GM12891 (cell line): ENCODE measurements at regions not wholly inside any gene's neighbourhood (a gene's known extent, or its start where the extent isn't known, plus 50 kb on each side); places are given as distances from the start of the nearest gene placed in this dataset.
"Not testable (repeated sequence)": the region's sequence is repeated elsewhere in the genome, so short reads cannot be mapped to it uniquely, and the experiment has no call there.

Experiments used
- DNase-seq: peaks from one replicate; pipeline ENCODE4 v3.0.0; 2011; ENCODE audit warnings: low spot score; ENCODE audit not compliant: insufficient read length
- FAIRE-seq: peaks from 2 replicates; lab custom pipeline; 2011; peaks lifted over from hg19 to GRCh38; lab: Jason Lieb, UNC
- PAX5 ChIP-seq: IDR thresholded peaks from 2 replicates; pipeline ENCODE4 v1.6.1; 2011; ENCODE audit warnings: low read length, moderate library complexity, mild to moderate bottlenecking; ENCODE audit not compliant: insufficient read depth, severe bottlenecking
- POLR2A ChIP-seq: IDR thresholded peaks from 2 replicates; pipeline ENCODE4 v1.6.1; 2011; ENCODE audit warnings: low read depth, low read length, control low read depth
- POLR2AphosphoS5 ChIP-seq: IDR thresholded peaks from 2 replicates; pipeline ENCODE4 v1.6.1; 2011; ENCODE audit warnings: low read depth, low read length, control low read depth
- POU2F2 ChIP-seq: IDR thresholded peaks from 2 replicates; pipeline ENCODE4 v1.6.1; 2011; ENCODE audit warnings: low read depth, mild to moderate bottlenecking, control low read depth, low read length, moderate library complexity
- SPI1 ChIP-seq: IDR thresholded peaks from 2 replicates; pipeline ENCODE4 v1.6.1; 2011; ENCODE audit warnings: low read depth, low read length, control low read depth
- TAF1 ChIP-seq: IDR thresholded peaks from 2 replicates; pipeline ENCODE4 v1.6.1; 2011; ENCODE audit warnings: low read depth, low read length, control low read depth

- TF ChIP-seq SPI1 (no peak), PAX5 (no peak), POLR2AphosphoS5 (no peak), TAF1 (no peak), POLR2A (no peak), POU2F2 (no peak)
- DNase-seq: no peak
- no peak for FAIRE-seq
Observed at GRCh38 chr6:74415056-74415455, 719.1 kb downstream of the CD109 start.

- TF ChIP-seq SPI1 (no peak), PAX5 (no peak), TAF1 (no peak), POLR2A (no peak), POLR2AphosphoS5 (no peak), POU2F2 (no peak)
- no peak for DNase-seq
- FAIRE-seq: no peak
Observed at GRCh38 chr6:74410630-74411029, 714.6 kb downstream of the CD109 start.

- TF ChIP-seq TAF1: no peak
- TF ChIP-seq POLR2A: no peak
- no peak for TF ChIP-seq POLR2AphosphoS5
- TF ChIP-seq SPI1: no peak
- TF ChIP-seq PAX5: no peak
- TF ChIP-seq POU2F2: no peak
- FAIRE-seq: no peak
- no peak for DNase-seq
Observed at GRCh38 chr6:74409447-74409846, 713.4 kb downstream of the CD109 start.

GRCh38 chr6:74408844-74409243 lies 712.8 kb downstream of the CD109 start:
- DNase-seq (no peak), FAIRE-seq (no peak)
- TF ChIP-seq POU2F2 (no peak), SPI1 (no peak), POLR2A (no peak), TAF1 (no peak), POLR2AphosphoS5 (no peak), PAX5 (no peak)

DNA sequence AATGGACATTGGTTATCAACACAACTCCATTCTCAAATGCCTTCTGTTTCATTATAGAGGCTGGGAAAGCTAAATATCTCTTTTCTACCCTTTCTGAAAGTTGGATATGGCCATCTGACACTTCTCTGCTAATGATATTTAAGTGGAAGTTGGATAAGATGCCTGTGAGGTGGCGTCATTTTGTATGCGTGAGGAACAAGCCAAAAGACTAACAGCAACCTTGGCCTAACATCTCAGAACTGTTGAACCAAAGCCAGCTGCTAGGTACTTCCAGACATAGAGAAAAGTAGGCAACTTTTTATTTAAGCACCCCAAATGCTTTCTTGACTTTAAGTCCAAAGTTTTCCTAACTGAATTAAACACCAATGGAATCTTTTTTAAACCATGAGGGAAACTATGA lies 708.4 kb downstream of the CD109 start:
- DNase-seq (no peak), FAIRE-seq (no peak)
- TF ChIP-seq POU2F2 (no peak), POLR2AphosphoS5 (no peak), TAF1 (no peak), SPI1 (no peak), PAX5 (no peak), POLR2A (no peak)

- FAIRE-seq (no peak), DNase-seq (no peak)
- TF ChIP-seq SPI1 (no peak), POLR2AphosphoS5 (no peak), POU2F2 (no peak), TAF1 (no peak), POLR2A (no peak), PAX5 (no peak)
Observed at GRCh38 chr6:74402781-74403180, 706.8 kb downstream of the CD109 start.

DNA sequence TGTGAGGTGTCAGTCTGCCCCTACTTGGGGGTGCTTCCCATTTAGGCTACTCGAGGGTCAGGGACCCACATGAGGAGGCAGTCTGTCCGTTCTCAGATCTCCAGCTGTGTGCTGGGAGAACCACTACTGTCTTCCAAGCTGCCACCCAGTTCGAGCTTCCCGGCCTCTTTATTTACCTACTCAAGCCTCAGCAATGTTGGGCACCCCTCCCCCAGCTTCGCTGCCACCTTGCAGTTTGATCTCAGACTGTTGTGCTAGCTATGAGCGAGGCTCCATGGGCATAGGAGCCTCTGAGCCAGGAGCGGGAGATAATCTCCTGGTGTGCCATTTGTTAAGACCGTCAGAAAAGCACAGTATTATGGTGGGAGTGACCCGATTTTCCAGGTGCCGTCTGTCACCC lies 682.4 kb downstream of the CD109 start:
- not testable (repeated sequence) for FAIRE-seq, DNase-seq

GRCh38 chr6:74369556-74369993 lies 673.6 kb downstream of the CD109 start:
- DNase-seq (no peak), FAIRE-seq (no peak)

DNA sequence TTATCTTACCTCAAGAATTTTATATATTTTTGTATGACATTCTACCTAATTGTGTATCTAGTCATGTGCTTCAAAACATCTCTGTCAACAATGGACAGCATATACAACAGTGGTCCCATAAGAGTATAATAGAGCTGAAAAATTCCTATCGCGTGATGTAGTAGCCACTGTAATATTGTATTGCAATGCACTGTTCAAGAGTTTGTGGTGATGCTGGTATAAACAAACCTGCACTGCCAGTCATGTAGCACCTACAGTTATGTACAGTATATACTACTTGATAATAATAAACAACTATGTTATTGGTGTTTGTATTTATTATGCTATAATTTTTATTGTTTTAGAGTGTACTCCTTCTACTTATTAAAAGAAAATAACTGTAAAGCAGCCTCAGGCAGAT lies 672.7 kb downstream of the CD109 start:
- TF ChIP-seq TAF1 (no peak), SPI1 (no peak), POLR2AphosphoS5 (no peak), POLR2A (no peak), PAX5 (no peak), POU2F2 (no peak)
- DNase-seq: no peak
- no peak for FAIRE-seq

More at GRCh38 chr6:74369556-74369993, 673.6 kb downstream of the CD109 start:
- TF ChIP-seq POU2F2 (no peak), SPI1 (no peak), POLR2AphosphoS5 (no peak), PAX5 (no peak), POLR2A (no peak), TAF1 (no peak)

DNA sequence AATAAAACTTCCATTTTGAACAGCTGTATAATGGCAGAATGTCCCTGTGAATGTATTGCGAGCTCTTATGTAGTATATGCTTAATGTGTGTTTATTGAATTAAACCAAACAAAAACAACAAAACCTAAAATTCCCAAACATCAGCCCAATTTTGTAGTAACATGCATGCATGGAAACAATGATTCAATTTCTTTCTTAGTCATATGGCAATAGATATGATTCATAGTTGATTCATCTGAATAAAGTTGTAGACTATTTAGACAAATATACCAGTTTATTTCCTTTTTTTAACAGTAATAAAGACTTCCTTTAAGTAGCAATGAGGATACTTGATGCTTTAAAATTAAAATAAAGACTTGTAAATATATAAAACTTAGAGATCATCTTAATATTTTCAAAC lies 670.6 kb downstream of the CD109 start:
- TF ChIP-seq POU2F2 (no peak), PAX5 (no peak), SPI1 (no peak), POLR2A (no peak), POLR2AphosphoS5 (no peak), TAF1 (no peak)
- FAIRE-seq (no peak), DNase-seq (no peak)
